Ovary (tissue), 7 donors: ENCODE measurements at regions not wholly inside any gene's neighbourhood (a gene's known extent, or its start where the extent isn't known, plus 50 kb on each side); places are given as distances from the start of the nearest gene placed in this dataset.

ENCODE experiments used
- DNase-seq, 5 donors: peaks; one replicate each; pipeline ENCODE4 v3.0.0-alpha.2; 2019 to 2020
- H3K27ac ChIP-seq, 2 donors: fragments of 200-600 bp; one replicate each; pipeline versions ENCODE4 v1.5.1 to v1.8.0; 2019 to 2022
- H3K27me3 ChIP-seq: fragments of 200-600 bp; one replicate; pipeline ENCODE4 v1.8.0; 2022
- H3K36me3 ChIP-seq: fragments of 200-600 bp; sonication (generic); one replicate; pipeline ENCODE4 v1.5.1; 2019
- H3K4me1 ChIP-seq: one replicate; pipeline ENCODE4 v1.8.1; 2013; ENCODE audit warnings: mild to moderate bottlenecking, moderate library complexity; ENCODE audit not compliant: insufficient read depth
- H3K4me3 ChIP-seq: fragments of 200-600 bp; sonication (generic); one replicate; pipeline ENCODE4 v1.5.1; 2017
- H3K9me3 ChIP-seq, 2 donors: fragments of 200-600 bp in 1 of 2; sonication (generic) in 1 of 2; one replicate each; pipeline versions ENCODE4 v1.5.1 to v1.8.1; 2013 to 2019; ENCODE audit warnings: mild to moderate bottlenecking in 1 of 2, moderate library complexity in 1 of 2
- EP300 ChIP-seq: sonication (generic); formaldehyde crosslinking; IDR thresholded peaks from one replicate; pipeline ENCODE4 v1.6.1; 2017; ENCODE audit warnings: antibody characterized with exemption
- POLR2A ChIP-seq: fragments of 450-650 bp; IDR thresholded peaks from one replicate; pipeline ENCODE4 v1.6.1; 2017; ENCODE audit warnings: antibody characterized with exemption, mild to moderate bottlenecking, moderate library complexity
- WGBS, 3 donors: extraction: QIAGEN DNeasy Blood & Tissue Kit in 1 of 3; methylation state at CpG; one replicate each; pipeline versions ENCODE4 v1.1.5 to v1.1.7; 2013 to 2017; 5-methylcytosine and 5-hydroxymethylcytosine counted together
- intact Hi-C, 4 donors: fragments of 100-400 bp; cut with DNase I; formaldehyde crosslinking; loops; one replicate each; pipeline versions ENCODE4 v1.11.0 to v1.15.1; 2022 to 2023
- TF ChIP-seq, protein P1 (sequence below), 3 donors: fragments of 450-650 bp in 2 of 3; fragments of 200-600 bp in 1 of 3; IDR thresholded peaks; one replicate each; pipeline versions ENCODE4 v1.5.1 to v1.8.0; 2016 to 2022; ENCODE audit warnings: antibody characterized with exemption in 3 of 3, mild to moderate bottlenecking in 1 of 3
- donor health status: DM: no; HTN: no; CAD: no; lungs with moderate emphysema.
- donor health status: DM: no; HTN: no; CAD: no.
- donor health status: Bipolar disorder and iron deficiency.
- donor health status: DM: no; HTN: no; CAD: no.
- donor health status: DM: yes; HTN: yes; CAD: no.

DNA sequence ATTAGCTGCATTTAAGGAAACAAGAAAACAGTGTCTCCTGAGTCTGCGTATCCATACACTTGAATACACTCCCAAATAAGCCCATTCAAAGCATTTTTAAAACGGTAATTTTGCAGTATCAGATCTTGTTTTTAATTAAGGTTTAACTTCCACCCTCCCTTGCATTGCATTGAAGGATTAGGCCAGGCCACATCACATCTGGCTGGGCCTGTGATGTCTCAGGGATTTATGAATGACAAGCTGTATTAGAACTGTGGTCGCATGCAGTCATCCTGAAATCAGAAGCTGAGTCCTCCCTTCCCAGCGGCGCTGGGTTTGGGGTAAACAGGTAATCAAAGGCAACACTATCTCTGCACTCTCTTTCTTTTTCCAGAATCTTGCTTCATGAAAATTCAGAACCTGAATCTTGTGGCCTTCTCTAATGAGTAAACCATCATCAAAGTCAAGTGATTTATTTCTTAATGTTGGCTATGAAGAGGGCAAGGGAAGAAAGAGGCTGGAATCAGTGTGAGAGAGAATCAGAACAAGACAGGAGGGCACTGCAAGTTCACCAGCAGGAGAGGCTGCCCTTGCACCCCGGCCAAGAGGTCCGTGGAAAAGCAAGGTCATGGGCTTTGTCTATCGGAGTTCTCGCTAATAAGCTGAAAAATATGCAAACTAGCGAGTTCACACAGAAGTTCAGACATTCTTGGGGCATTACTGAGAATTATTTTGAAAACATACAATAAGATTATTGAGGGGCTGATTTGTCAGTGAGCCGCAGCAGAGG is 80.0 kb upstream of the ZSWIM6 start:
- peak overlapping the region in 1 of 2 donors; percentile 40 for H3K27ac ChIP-seq
- TF ChIP-seq POLR2A = no peak
- no peak for TF ChIP-seq EP300
- TF ChIP-seq, protein P1, sequence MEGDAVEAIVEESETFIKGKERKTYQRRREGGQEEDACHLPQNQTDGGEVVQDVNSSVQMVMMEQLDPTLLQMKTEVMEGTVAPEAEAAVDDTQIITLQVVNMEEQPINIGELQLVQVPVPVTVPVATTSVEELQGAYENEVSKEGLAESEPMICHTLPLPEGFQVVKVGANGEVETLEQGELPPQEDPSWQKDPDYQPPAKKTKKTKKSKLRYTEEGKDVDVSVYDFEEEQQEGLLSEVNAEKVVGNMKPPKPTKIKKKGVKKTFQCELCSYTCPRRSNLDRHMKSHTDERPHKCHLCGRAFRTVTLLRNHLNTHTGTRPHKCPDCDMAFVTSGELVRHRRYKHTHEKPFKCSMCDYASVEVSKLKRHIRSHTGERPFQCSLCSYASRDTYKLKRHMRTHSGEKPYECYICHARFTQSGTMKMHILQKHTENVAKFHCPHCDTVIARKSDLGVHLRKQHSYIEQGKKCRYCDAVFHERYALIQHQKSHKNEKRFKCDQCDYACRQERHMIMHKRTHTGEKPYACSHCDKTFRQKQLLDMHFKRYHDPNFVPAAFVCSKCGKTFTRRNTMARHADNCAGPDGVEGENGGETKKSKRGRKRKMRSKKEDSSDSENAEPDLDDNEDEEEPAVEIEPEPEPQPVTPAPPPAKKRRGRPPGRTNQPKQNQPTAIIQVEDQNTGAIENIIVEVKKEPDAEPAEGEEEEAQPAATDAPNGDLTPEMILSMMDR (IDR thresholded peaks at IDR 0.05) = no peak
- DNase-seq = peak in 4 of 5 donors; percentile 32 to 66 (median 37)
- no peak overlapping the region for H3K4me3 ChIP-seq
- no peaks in the 10 kb centered on the region for H3K27me3 ChIP-seq
- H3K4me1 ChIP-seq = peaks cover 9% of the 10 kb centered on the region
- H3K36me3 ChIP-seq = no peaks in the 10 kb centered on the region
- intact Hi-C loops = no loop called here
- 14 to 36% (median 15%) methylated on average over 11 of the region's 11 CpGs for WGBS, 3 donors
- no peaks in the 10 kb centered on the region for H3K9me3 ChIP-seq

- H3K27me3 ChIP-seq = no peaks in the 10 kb centered on the region
- no peak overlapping the region for H3K4me3 ChIP-seq
- no peaks in the 10 kb centered on the region for H3K36me3 ChIP-seq
- intact Hi-C loops = no loop called here
- no peaks in the 10 kb centered on the region for H3K9me3 ChIP-seq
- 5 to 47% (median 5%) methylated on average over 7 of the region's 7 CpGs for WGBS, 3 donors
- TF ChIP-seq, protein P1 (IDR thresholded peaks at IDR 0.05) = no peak
- no peak for TF ChIP-seq EP300
- no peak for TF ChIP-seq POLR2A
- peaks cover 9% of the 10 kb centered on the region for H3K4me1 ChIP-seq
- H3K27ac ChIP-seq = peak overlapping the region in 1 of 2 donors; percentile 40
- DNase-seq = no peak
Measured at GRCh38 chr5:61252643-61252925, 79.5 kb upstream of the ZSWIM6 start.

GRCh38 chr5:61253547-61253946 is 78.5 kb upstream of the ZSWIM6 start:
- no peak for DNase-seq
- 49 to 81% (median 71%) methylated on average over 3 of the region's 3 CpGs for WGBS, 3 donors
- no peak for TF ChIP-seq EP300
- TF ChIP-seq, protein P1 (IDR thresholded peaks at IDR 0.05) = no peak
- no peak for TF ChIP-seq POLR2A
- Histone ChIP-seq H3K4me3 (no peak overlapping the region), H3K4me1 (peaks cover 9% of the 10 kb centered on the region), H3K36me3 (no peaks in the 10 kb centered on the region), H3K27ac (no peak overlapping the region), H3K9me3 (no peaks in the 10 kb centered on the region), H3K27me3 (no peaks in the 10 kb centered on the region)
- intact Hi-C loops = no loop called here

- TF ChIP-seq POLR2A (no peak), EP300 (no peak)
- TF ChIP-seq, protein P1 (IDR thresholded peaks at IDR 0.05) = no peak
- Histone ChIP-seq H3K4me1 (peaks cover 9% of the 10 kb centered on the region), H3K9me3 (no peaks in the 10 kb centered on the region), H3K4me3 (no peak overlapping the region), H3K36me3 (no peaks in the 10 kb centered on the region), H3K27ac (no peak overlapping the region), H3K27me3 (no peaks in the 10 kb centered on the region)
- WGBS, 3 donors = 89 to 93% (median 90%) methylated on average over 3 of the region's 3 CpGs
- intact Hi-C loops = no loop called here
- DNase-seq = no peak
Measured at GRCh38 chr5:61254969-61255555, 77.0 kb upstream of the ZSWIM6 start.
